ENCODE measurements at regions not wholly inside any gene's neighbourhood (a gene's known extent, or its start where the extent isn't known, plus 50 kb on each side); places are given as distances from the start of the nearest gene placed in this dataset.

GRCh38 chr13:86954341-86954740 lies 716.8 kb upstream of the SLITRK5 start:
- TF ChIP-seq CTCF (IDR thresholded peaks at IDR 0.05 in 4 of 5, conservative IDR thresholded peaks at IDR 0.05 in 1 of 5) (no peak), POLR2A (IDR thresholded peaks at IDR 0.05) (no peak)

Data from gastrocnemius medialis (tissue), 4 donors.